ENCODE measurements at regions not wholly inside any gene's neighbourhood (a gene's known extent, or its start where the extent isn't known, plus 50 kb on each side); places are given as distances from the start of the nearest gene placed in this dataset.

DNA sequence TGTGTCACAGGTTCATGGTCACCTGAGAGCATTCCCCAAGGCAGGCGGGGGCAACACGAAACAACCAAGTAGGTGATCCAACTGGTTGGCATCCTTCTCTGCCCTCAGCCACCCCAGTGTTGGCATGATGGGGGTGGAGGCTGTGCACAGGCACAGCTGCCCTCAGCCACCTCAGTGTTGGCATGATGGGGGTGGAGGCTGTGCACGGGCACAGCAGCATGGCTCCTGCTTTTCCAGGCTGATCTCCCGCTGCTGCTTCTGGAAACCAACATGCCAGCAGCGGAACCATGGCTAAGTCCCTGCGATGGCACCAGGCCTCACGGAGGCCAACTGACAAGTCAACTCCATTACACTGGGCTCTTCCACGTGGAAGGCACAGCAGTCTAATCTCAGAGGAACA is 447.8 kb downstream of the PTPRU start:
- TF ChIP-seq, protein P1, sequence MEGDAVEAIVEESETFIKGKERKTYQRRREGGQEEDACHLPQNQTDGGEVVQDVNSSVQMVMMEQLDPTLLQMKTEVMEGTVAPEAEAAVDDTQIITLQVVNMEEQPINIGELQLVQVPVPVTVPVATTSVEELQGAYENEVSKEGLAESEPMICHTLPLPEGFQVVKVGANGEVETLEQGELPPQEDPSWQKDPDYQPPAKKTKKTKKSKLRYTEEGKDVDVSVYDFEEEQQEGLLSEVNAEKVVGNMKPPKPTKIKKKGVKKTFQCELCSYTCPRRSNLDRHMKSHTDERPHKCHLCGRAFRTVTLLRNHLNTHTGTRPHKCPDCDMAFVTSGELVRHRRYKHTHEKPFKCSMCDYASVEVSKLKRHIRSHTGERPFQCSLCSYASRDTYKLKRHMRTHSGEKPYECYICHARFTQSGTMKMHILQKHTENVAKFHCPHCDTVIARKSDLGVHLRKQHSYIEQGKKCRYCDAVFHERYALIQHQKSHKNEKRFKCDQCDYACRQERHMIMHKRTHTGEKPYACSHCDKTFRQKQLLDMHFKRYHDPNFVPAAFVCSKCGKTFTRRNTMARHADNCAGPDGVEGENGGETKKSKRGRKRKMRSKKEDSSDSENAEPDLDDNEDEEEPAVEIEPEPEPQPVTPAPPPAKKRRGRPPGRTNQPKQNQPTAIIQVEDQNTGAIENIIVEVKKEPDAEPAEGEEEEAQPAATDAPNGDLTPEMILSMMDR (IDR thresholded peaks at IDR 0.05; ENCODE audit: control extremely low read depth, extremely low read depth) = no peak
- Histone ChIP-seq H3K27ac (ENCODE audit: low read depth in 1 of 2, low read length in 1 of 2) (no peak overlapping the region), H3K36me3 (ENCODE audit: control insufficient read depth in 4 of 4, insufficient read depth in 4 of 4, low read length in 4 of 4) (no peaks in the 10 kb centered on the region), H3K9ac (ENCODE audit: insufficient read depth in 1 of 2, low read length in 2 of 2) (no peak overlapping the region), H3K27me3 (ENCODE audit: control insufficient read depth in 3 of 3, insufficient read depth in 3 of 3, low read length in 2 of 3) (peaks cover 0 to 9% (median 6%) of the 10 kb centered on the region in 3 donors), H3K4me1 (ENCODE audit: control insufficient read depth in 5 of 5, insufficient read depth in 5 of 5, low read length in 5 of 5) (peaks cover 0 to 6% (median 0%) of the 10 kb centered on the region in 5 donors), H3K4me3 (no peak overlapping the region), H3K9me3 (ENCODE audit: control insufficient read depth in 4 of 4, insufficient read depth in 3 of 4, low read length in 3 of 4) (no peaks in the 10 kb centered on the region)
- ATAC-seq (ENCODE audit: insufficient read depth, low FRiP score) = no peak
- WGBS, 2 donors = 88 to 90% methylated on average over 8 of the region's 8 CpGs
- no peak for DNase-seq

GRCh38 chr1:29683472-29683871 is 447.1 kb downstream of the PTPRU start:
- TF ChIP-seq, protein P1 (IDR thresholded peaks at IDR 0.05; ENCODE audit: control extremely low read depth, extremely low read depth) = no peak
- Histone ChIP-seq H3K27me3 (ENCODE audit: control insufficient read depth in 3 of 3, insufficient read depth in 3 of 3, low read length in 2 of 3) (peaks cover 0 to 9% (median 6%) of the 10 kb centered on the region in 3 donors), H3K9ac (ENCODE audit: insufficient read depth in 1 of 2, low read length in 2 of 2) (no peak overlapping the region), H3K27ac (ENCODE audit: low read depth in 1 of 2, low read length in 1 of 2) (no peak overlapping the region), H3K4me1 (ENCODE audit: control insufficient read depth in 5 of 5, insufficient read depth in 5 of 5, low read length in 5 of 5) (peaks cover 0 to 6% (median 0%) of the 10 kb centered on the region in 5 donors), H3K36me3 (ENCODE audit: control insufficient read depth in 4 of 4, insufficient read depth in 4 of 4, low read length in 4 of 4) (no peaks in the 10 kb centered on the region), H3K9me3 (ENCODE audit: control insufficient read depth in 4 of 4, insufficient read depth in 3 of 4, low read length in 3 of 4) (no peaks in the 10 kb centered on the region), H3K4me3 (no peak overlapping the region)
- no peak for DNase-seq
- 87 to 91% methylated on average over 5 of the region's 5 CpGs for WGBS, 2 donors
- ATAC-seq (ENCODE audit: insufficient read depth, low FRiP score) = no peak

GRCh38 chr1:29682919-29683295 is 446.6 kb downstream of the PTPRU start:
- H3K4me1 ChIP-seq (ENCODE audit: control insufficient read depth in 5 of 5, insufficient read depth in 5 of 5, low read length in 5 of 5) = peaks cover 0 to 6% (median 0%) of the 10 kb centered on the region in 5 donors
- no peak overlapping the region for H3K4me3 ChIP-seq
- H3K36me3 ChIP-seq (ENCODE audit: control insufficient read depth in 4 of 4, insufficient read depth in 4 of 4, low read length in 4 of 4) = no peaks in the 10 kb centered on the region
- H3K9me3 ChIP-seq (ENCODE audit: control insufficient read depth in 4 of 4, insufficient read depth in 3 of 4, low read length in 3 of 4) = no peaks in the 10 kb centered on the region
- WGBS, 2 donors = 20 to 28% methylated on average over 3 of the region's 3 CpGs
- H3K9ac ChIP-seq (ENCODE audit: insufficient read depth in 1 of 2, low read length in 2 of 2) = no peak overlapping the region
- TF ChIP-seq, protein P1 (IDR thresholded peaks at IDR 0.05; ENCODE audit: control extremely low read depth, extremely low read depth) = no peak
- ATAC-seq (ENCODE audit: insufficient read depth, low FRiP score) (no peak), DNase-seq (peak in 2 of 3 donors; percentile 22 to 37)
- peaks cover 0 to 6% (median 6%) of the 10 kb centered on the region in 3 donors for H3K27me3 ChIP-seq (ENCODE audit: control insufficient read depth in 3 of 3, insufficient read depth in 3 of 3, low read length in 2 of 3)
- H3K27ac ChIP-seq (ENCODE audit: low read depth in 1 of 2, low read length in 1 of 2) = no peak overlapping the region
